GM20000 (cell line): ENCODE measurements at regions not wholly inside any gene's neighbourhood (a gene's known extent, or its start where the extent isn't known, plus 50 kb on each side); places are given as distances from the start of the nearest gene placed in this dataset.
"Not testable (repeated sequence)": the region's sequence is repeated elsewhere in the genome, so short reads cannot be mapped to it uniquely, and the experiment has no call there.

Experiments
- DNase-seq: peaks from one replicate; pipeline ENCODE4 v3.0.0; 2012; ENCODE audit warnings: low spot score
- CTCF ChIP-seq: IDR thresholded peaks from 2 replicates; pipeline ENCODE4 v1.5.1; 2012; ENCODE audit warnings: mild to moderate bottlenecking, control low read depth; ENCODE audit errors: extremely low read depth, missing control alignments

- DNase-seq, result no peak
Measured at GRCh38 chr5:124111886-124112285, 599.9 kb downstream of the CSNK1G3 start.

GRCh38 chr5:124110942-124111341 is 599.0 kb downstream of the CSNK1G3 start:
- no peak for DNase-seq
- no peak for TF ChIP-seq CTCF

More at GRCh38 chr5:124111886-124112285, 599.9 kb downstream of the CSNK1G3 start:
- TF ChIP-seq CTCF, result no peak

GRCh38 chr5:124105326-124105725 is 593.3 kb downstream of the CSNK1G3 start:
- no peak for TF ChIP-seq CTCF
- DNase-seq, result no peak

- no peak for TF ChIP-seq CTCF
Measured at GRCh38 chr5:124104821-124105220, 592.8 kb downstream of the CSNK1G3 start.

GRCh38 chr5:124104344-124104743 is 592.4 kb downstream of the CSNK1G3 start:
- no peak for DNase-seq
- no peak for TF ChIP-seq CTCF

More at GRCh38 chr5:124104821-124105220, 592.8 kb downstream of the CSNK1G3 start:
- no peak for DNase-seq

- no peak for TF ChIP-seq CTCF
- no peak for DNase-seq
Measured at GRCh38 chr5:124103671-124104070, 591.7 kb downstream of the CSNK1G3 start.

GRCh38 chr5:124103056-124103455 is 591.1 kb downstream of the CSNK1G3 start:
- DNase-seq, result not testable (repeated sequence)

- TF ChIP-seq CTCF, result no peak
- no peak for DNase-seq
Measured at GRCh38 chr5:124102486-124102885, 590.5 kb downstream of the CSNK1G3 start.
